DOHH2 (cell line): ENCODE measurements at regions not wholly inside any gene's neighbourhood (a gene's known extent, or its start where the extent isn't known, plus 50 kb on each side); places are given as distances from the start of the nearest gene placed in this dataset.

Experiments
- EZH2phosphoT487 ChIP-seq: fragments of 200-600 bp; sonication (generic); IDR thresholded peaks from 2 replicates; pipeline ENCODE4 v1.6.1; 2017; ENCODE audit warnings: borderline replicate concordance, mild to moderate bottlenecking, antibody characterized with exemption, low read length, moderate library complexity, mixed read lengths
- TF ChIP-seq, protein P1 (sequence below): fragments of 200-600 bp; sonication (generic); IDR thresholded peaks from one replicate; pipeline ENCODE4 v1.5.1; 2014; ENCODE audit warnings: antibody characterized with exemption, mild to moderate bottlenecking, low read depth, low read length; ENCODE audit not compliant: poor library complexity, severe bottlenecking

GRCh38 chr2:184201246-184201645, 397.1 kb upstream of the ZNF804A start:
- no peak for TF ChIP-seq EZH2phosphoT487
- TF ChIP-seq, protein P1, sequence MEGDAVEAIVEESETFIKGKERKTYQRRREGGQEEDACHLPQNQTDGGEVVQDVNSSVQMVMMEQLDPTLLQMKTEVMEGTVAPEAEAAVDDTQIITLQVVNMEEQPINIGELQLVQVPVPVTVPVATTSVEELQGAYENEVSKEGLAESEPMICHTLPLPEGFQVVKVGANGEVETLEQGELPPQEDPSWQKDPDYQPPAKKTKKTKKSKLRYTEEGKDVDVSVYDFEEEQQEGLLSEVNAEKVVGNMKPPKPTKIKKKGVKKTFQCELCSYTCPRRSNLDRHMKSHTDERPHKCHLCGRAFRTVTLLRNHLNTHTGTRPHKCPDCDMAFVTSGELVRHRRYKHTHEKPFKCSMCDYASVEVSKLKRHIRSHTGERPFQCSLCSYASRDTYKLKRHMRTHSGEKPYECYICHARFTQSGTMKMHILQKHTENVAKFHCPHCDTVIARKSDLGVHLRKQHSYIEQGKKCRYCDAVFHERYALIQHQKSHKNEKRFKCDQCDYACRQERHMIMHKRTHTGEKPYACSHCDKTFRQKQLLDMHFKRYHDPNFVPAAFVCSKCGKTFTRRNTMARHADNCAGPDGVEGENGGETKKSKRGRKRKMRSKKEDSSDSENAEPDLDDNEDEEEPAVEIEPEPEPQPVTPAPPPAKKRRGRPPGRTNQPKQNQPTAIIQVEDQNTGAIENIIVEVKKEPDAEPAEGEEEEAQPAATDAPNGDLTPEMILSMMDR = no peak
